ENCODE measurements at regions not wholly inside any gene's neighbourhood (a gene's known extent, or its start where the extent isn't known, plus 50 kb on each side); places are given as distances from the start of the nearest gene placed in this dataset.

DNA sequence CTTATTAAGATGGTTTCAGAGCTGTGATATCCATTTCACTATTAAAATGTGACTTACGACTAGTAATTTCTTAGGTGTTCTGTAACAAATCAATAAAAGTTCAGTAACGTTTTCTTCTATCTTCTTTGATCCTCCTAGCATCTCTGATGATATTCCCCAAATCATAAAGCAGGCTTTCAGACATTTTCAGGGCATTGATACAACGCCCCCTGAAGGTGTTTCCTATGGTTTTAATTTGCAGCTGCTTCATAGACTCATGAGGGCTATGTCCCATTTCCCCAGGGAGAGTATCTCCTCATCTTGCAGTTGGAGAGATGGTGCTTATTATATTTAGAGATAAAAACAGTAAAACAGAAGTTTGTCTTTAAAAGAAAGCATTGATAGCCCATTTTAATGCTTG lies 246.8 kb upstream of the CNTN3 start:
- TF ChIP-seq, protein P1, sequence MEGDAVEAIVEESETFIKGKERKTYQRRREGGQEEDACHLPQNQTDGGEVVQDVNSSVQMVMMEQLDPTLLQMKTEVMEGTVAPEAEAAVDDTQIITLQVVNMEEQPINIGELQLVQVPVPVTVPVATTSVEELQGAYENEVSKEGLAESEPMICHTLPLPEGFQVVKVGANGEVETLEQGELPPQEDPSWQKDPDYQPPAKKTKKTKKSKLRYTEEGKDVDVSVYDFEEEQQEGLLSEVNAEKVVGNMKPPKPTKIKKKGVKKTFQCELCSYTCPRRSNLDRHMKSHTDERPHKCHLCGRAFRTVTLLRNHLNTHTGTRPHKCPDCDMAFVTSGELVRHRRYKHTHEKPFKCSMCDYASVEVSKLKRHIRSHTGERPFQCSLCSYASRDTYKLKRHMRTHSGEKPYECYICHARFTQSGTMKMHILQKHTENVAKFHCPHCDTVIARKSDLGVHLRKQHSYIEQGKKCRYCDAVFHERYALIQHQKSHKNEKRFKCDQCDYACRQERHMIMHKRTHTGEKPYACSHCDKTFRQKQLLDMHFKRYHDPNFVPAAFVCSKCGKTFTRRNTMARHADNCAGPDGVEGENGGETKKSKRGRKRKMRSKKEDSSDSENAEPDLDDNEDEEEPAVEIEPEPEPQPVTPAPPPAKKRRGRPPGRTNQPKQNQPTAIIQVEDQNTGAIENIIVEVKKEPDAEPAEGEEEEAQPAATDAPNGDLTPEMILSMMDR (IDR thresholded peaks at IDR 0.05; ENCODE audit: low read depth, low read length), result no peak
- no peak overlapping the region for H3K4me3 ChIP-seq (replicated peaks in 1 of 2; ENCODE audit: low read depth in 2 of 2, low read length in 2 of 2)
- DNase-seq (ENCODE audit: low read depth in 2 of 2), result no peak

DNA sequence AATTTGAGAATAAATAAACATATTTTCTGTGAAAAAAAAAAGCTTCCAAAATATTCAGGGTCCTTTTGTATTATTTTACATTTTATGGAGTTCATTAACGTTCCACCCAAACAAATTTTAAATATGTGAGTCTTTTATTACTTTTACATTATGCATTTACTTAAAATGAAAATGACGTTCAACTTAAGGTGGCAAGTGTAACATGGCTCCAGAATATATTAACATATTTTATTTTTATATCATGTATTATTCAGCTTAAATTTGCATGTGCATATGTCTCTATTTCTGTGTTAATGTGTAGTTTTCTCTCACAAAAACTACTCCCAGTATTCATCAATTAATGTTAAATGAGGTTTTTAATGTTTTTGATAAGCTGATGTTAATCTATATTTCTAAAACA lies 243.6 kb upstream of the CNTN3 start:
- DNase-seq (ENCODE audit: low read depth in 2 of 2), result no peak
- TF ChIP-seq, protein P1 (IDR thresholded peaks at IDR 0.05; ENCODE audit: low read depth, low read length), result no peak
- no peak overlapping the region for H3K4me3 ChIP-seq (replicated peaks in 1 of 2; ENCODE audit: low read depth in 2 of 2, low read length in 2 of 2)

DNA sequence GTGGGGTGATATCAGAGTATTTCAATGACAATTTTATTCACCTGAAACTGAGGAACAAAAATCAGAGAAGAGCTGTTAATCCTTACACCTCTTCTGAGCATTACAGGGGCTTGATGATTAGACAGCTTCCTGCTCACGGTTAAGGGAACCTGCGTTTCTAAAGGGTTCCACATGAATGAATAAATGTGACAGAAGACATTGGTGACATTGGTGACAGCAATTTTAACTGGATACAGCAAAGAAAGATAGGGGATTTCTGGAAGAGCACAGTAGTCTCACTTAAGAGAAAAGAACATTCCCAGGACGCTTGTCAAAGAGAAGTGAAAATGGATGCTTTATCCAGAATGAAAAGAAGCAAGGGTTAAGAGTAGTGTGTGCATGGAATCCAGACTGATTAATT lies 235.9 kb upstream of the CNTN3 start:
- TF ChIP-seq, protein P1 (IDR thresholded peaks at IDR 0.05; ENCODE audit: low read depth, low read length), result no peak
- no peak overlapping the region for H3K4me3 ChIP-seq (replicated peaks in 1 of 2; ENCODE audit: low read depth in 2 of 2, low read length in 2 of 2)
- DNase-seq (ENCODE audit: low read depth in 2 of 2), result no peak

DNA sequence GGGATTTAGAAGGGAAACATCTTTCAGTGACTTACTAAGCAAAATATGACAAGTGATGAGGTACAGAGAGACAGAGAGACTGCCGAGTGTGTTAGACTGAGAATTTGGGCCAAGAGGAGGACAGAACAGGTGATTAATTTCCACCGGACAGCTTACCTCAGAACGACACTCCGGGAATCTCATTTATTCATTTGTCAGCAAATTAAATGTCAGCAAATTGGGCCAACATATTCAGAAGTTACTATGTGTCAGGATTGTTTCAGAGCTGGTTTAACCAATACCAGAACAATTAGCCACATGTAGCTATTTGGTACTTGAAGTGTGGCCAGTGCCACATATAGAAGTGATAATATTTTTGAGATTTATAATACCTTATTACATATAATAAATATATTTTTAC lies 232.6 kb upstream of the CNTN3 start:
- TF ChIP-seq, protein P1 (IDR thresholded peaks at IDR 0.05; ENCODE audit: low read depth, low read length), result no peak
- no peak overlapping the region for H3K4me3 ChIP-seq (replicated peaks in 1 of 2; ENCODE audit: low read depth in 2 of 2, low read length in 2 of 2)
- DNase-seq (ENCODE audit: low read depth in 2 of 2), result no peak

DNA sequence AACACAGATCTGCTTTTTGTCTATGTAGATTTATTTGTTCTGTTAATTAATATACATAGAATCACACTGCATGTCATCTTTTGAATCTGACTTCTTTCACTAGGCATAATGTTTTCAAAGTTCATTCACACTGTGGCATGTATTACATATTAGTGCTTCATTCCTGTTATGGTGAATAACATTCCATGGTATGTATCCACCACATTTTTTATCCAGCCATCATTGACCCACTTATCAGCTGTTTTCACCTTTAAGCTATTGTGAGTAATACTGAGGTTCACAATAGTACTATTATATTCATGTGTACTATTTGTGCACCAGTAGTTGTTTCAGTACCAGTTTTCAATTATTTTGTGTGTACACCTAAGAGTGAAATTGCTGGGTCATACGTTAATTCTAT lies 230.6 kb upstream of the CNTN3 start:
- TF ChIP-seq, protein P1 (IDR thresholded peaks at IDR 0.05; ENCODE audit: low read depth, low read length), result no peak
- DNase-seq (ENCODE audit: low read depth in 2 of 2), result no peak

DNA sequence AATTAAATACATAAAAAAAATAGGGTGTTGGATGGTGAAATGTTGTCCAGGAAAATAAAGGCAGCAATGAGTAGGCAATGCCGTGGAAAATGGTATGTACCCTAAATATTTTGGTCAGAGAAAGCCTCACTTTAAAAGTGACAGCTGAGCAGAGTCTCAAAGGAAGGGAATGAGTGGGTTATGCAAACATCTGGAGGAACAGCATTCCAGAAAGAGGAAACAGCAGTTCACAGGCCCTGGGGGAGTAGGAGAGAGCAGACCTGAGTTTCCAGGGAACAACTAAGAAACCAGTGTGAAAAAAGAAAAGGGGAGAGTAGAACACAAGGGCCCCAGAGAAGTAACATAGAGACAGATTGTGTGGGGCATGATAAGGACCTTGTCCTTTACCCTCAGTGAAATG lies 230.0 kb upstream of the CNTN3 start:
- no peak for DNase-seq (ENCODE audit: low read depth in 2 of 2)
- H3K4me3 ChIP-seq (replicated peaks in 1 of 2; ENCODE audit: low read depth in 2 of 2, low read length in 2 of 2), result no peak overlapping the region
- TF ChIP-seq, protein P1 (IDR thresholded peaks at IDR 0.05; ENCODE audit: low read depth, low read length), result no peak

More for the DNA sequence above, 230.6 kb upstream of the CNTN3 start:
- H3K4me3 ChIP-seq (replicated peaks in 1 of 2; ENCODE audit: low read depth in 2 of 2, low read length in 2 of 2), result no peak overlapping the region

DNA sequence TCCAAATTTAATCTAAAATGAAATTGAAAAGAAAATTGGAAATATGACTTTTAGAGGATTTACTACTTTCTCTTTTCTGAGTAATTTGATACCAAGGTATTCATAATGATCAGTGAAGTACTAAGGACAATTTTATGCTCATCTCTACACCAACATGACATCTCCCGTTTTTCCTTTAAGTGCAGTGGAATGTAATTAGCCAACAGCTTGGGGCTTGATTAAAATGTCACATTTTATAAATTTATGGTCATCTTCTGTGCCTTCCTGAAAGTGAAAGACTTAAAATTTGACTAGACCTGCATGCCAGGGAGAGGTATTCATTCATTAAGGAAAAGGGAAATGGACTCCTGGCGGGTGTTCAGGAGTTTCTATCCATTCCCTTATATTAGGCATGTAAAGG lies 228.2 kb upstream of the CNTN3 start:
- no peak for DNase-seq (ENCODE audit: low read depth in 2 of 2)
- TF ChIP-seq, protein P1 (IDR thresholded peaks at IDR 0.05; ENCODE audit: low read depth, low read length), result no peak
- H3K4me3 ChIP-seq (replicated peaks in 1 of 2; ENCODE audit: low read depth in 2 of 2, low read length in 2 of 2), result no peak overlapping the region
